ENCODE measurements at regions not wholly inside any gene's neighbourhood (a gene's known extent, or its start where the extent isn't known, plus 50 kb on each side); places are given as distances from the start of the nearest gene placed in this dataset.

- Histone ChIP-seq H3K27me3 (ENCODE audit: insufficient read depth, low read depth, severe bottlenecking) (no peaks in the 10 kb centered on the region), H3K9me3 (ENCODE audit: severe bottlenecking) (no peaks in the 10 kb centered on the region), H3K4me3 (ENCODE audit: low read depth, low read length) (no peak overlapping the region), H3K27ac (no peak overlapping the region), H3K36me3 (no peaks in the 10 kb centered on the region)
- TF ChIP-seq CTCF (IDR thresholded peaks at IDR 0.05; ENCODE audit: low read depth, low read length), result no peak
- no peak for DNase-seq
Measured at GRCh38 chr10:55426138-55426537, 625.1 kb upstream of the PCDH15 start.

GRCh38 chr10:55410415-55410885 is 609.4 kb upstream of the PCDH15 start:
- Histone ChIP-seq H3K27ac (peak overlapping the region; percentile 83), H3K9me3 (ENCODE audit: severe bottlenecking) (no peaks in the 10 kb centered on the region), H3K36me3 (no peaks in the 10 kb centered on the region), H3K4me3 (ENCODE audit: low read depth, low read length) (peak overlapping the region; percentile 35), H3K27me3 (ENCODE audit: insufficient read depth, low read depth, severe bottlenecking) (no peaks in the 10 kb centered on the region)
- peak; percentile 61 for TF ChIP-seq CTCF (IDR thresholded peaks at IDR 0.05; ENCODE audit: low read depth, low read length)
- DNase-seq, result peak; percentile 83

- no peaks in the 10 kb centered on the region for H3K9me3 ChIP-seq (ENCODE audit: severe bottlenecking)
- H3K36me3 ChIP-seq, result no peaks in the 10 kb centered on the region
- H3K4me3 ChIP-seq (ENCODE audit: low read depth, low read length), result no peak overlapping the region
- TF ChIP-seq CTCF (IDR thresholded peaks at IDR 0.05; ENCODE audit: low read depth, low read length), result no peak
- no peak for DNase-seq
- H3K27me3 ChIP-seq (ENCODE audit: insufficient read depth, low read depth, severe bottlenecking), result no peaks in the 10 kb centered on the region
- H3K27ac ChIP-seq, result no peak overlapping the region
Measured at GRCh38 chr10:55404094-55404493, 603.1 kb upstream of the PCDH15 start.

GRCh38 chr10:55400075-55400849 is 599.2 kb upstream of the PCDH15 start:
- no peak overlapping the region for H3K27ac ChIP-seq
- H3K9me3 ChIP-seq (ENCODE audit: severe bottlenecking), result no peaks in the 10 kb centered on the region
- no peak overlapping the region for H3K4me3 ChIP-seq (ENCODE audit: low read depth, low read length)
- no peaks in the 10 kb centered on the region for H3K36me3 ChIP-seq
- no peak for DNase-seq
- TF ChIP-seq CTCF (IDR thresholded peaks at IDR 0.05; ENCODE audit: low read depth, low read length), result no peak
- H3K27me3 ChIP-seq (ENCODE audit: insufficient read depth, low read depth, severe bottlenecking), result no peaks in the 10 kb centered on the region

- Histone ChIP-seq H3K36me3 (no peaks in the 10 kb centered on the region), H3K27ac (no peak overlapping the region), H3K4me3 (ENCODE audit: low read depth, low read length) (no peak overlapping the region), H3K27me3 (ENCODE audit: insufficient read depth, low read depth, severe bottlenecking) (no peaks in the 10 kb centered on the region), H3K9me3 (ENCODE audit: severe bottlenecking) (no peaks in the 10 kb centered on the region)
- no peak for DNase-seq
- no peak for TF ChIP-seq CTCF (IDR thresholded peaks at IDR 0.05; ENCODE audit: low read depth, low read length)
Measured at GRCh38 chr10:55398497-55398882, 597.5 kb upstream of the PCDH15 start.
